Activated effector memory CD4-positive, alpha-beta T cell treated with Interleukin-2 at 50 U/mL for 16 hours (primary cell): ENCODE measurements at regions not wholly inside any gene's neighbourhood (a gene's known extent, or its start where the extent isn't known, plus 50 kb on each side); places are given as distances from the start of the nearest gene placed in this dataset.

Source experiments
- DNase-seq: peaks from one replicate; pipeline ENCODE4 v3.0.0-alpha.2; 2020

DNA sequence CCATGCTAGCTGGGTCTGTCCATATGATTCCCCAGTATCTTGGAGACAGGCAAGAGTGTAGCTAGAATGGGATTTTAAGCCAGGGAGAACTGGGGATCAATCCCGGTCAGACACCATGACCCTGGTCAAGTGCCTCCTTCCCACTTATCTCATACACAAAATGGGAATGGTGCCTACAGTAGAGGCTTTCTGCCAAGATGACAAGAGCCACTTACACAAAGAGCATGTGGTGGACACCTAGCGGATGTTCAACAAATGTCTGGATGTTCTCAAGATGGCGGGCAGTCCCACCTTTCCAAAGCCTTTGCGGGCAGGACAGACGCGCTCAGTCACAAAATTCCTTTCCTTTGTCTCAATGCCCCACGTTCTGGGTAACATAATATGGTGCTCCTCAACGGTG lies 57.3 kb downstream of the MAF start:
- DNase-seq = no peak

DNA sequence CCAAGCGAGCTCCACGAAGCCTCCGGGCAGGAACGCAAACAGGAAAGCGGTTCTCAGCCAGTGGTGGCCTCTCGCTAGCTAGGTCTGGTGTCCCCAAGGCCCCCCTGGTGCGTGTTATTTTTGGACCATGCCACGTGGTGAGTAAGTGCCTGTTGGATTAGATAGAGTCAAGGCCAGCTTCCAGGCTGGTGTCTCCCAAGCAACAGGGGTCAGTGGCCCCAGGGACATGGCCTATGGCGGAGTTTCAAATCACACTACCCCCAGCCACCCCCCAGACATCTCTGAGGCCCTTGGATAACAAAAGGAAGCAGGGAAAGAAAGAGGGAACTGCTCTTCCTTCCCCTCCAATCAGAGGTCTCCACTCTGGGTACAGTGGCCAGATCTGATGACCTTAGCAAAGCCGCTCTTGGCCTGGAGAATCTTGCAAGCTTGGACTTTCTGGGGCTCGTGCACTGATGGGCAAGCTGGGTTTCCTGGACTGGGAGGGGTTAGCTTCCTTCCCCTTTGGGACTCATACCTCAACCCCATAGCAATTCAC lies 58.2 kb downstream of the MAF start:
- DNase-seq = no peak

DNA sequence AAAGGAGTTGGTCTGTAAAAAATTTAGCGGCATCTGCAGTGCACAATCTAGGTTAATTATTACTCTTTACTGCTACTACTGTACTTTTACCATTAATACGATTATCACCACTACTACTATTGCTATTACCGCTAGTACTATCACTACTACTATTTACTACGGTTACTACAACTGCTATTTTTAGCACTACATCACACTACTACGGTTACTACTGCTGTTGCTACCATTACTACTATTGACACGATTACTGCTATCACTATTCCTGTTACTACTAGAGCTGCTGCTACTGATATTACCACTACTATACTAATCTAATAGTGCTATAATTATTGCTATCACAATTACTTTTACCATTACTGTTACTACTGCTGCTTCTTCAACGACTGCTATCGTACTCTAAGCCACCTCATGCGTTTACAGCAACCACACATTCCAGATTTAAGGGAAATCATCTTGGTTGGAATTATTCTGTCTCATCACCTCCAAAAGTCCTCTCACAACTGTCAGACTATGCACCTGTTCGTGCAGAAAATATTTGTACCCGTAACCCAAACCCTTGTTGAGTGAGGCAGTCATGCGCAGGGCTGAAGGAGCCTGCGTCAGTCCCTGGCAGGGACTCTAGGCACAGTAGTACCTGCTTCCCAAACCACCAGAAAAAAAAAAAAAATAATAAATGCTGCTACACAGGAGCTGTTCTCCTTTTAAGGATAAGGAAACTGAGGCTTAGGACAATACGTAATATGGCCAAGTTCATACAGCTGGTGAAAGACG lies 59.5 kb downstream of the MAF start:
- DNase-seq = no peak

GRCh38 chr16:79537584-79537983 lies 63.0 kb downstream of the MAF start:
- DNase-seq = no peak

- no peak for DNase-seq
These were observed 63.6 kb downstream of the MAF start for GRCh38 chr16:79536958-79537357.

DNA sequence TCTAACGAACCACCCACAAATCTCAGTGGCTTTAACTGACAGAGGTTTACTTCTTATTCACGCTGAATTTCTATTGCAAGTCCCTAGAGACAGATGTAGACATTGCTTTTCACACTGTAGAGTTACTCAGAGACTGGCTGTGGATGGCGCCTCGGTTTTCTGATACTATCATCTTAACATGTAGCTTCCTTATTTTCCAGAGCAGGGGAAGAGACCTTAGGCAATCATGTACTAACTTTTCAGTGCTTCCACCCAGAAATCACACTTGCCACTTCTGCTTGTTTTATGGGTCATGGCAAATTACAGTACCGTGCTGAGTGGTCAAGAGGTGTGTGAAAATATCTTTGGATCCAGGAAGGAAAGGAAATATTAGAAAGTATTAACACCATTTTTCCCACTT lies 65.4 kb downstream of the MAF start:
- no peak for DNase-seq

GRCh38 chr16:79534143-79534542 lies 66.4 kb downstream of the MAF start:
- no peak for DNase-seq

- DNase-seq = no peak
These were observed 67.2 kb downstream of the MAF start for GRCh38 chr16:79533292-79533691.

GRCh38 chr16:79532785-79533184 lies 67.8 kb downstream of the MAF start:
- no peak for DNase-seq

DNA sequence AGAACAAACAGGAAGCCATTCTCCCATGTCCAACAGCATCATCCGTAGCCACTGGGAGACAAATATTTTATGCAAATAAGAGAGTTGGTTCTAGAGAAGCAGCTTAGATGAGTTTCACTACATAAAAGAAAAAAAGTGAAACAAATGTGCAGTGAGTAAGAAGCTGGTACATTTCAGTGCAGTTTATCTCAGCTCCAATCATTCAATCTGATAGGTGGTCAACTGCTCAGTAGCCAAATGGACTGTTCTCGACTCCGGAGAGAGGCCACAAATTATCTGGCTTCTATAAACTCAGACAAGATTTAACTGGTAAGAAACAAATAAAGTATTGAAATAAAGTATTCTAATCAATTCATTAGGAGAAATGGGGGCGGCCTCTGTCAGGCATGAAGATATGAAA lies 68.3 kb downstream of the MAF start:
- DNase-seq = no peak

DNA sequence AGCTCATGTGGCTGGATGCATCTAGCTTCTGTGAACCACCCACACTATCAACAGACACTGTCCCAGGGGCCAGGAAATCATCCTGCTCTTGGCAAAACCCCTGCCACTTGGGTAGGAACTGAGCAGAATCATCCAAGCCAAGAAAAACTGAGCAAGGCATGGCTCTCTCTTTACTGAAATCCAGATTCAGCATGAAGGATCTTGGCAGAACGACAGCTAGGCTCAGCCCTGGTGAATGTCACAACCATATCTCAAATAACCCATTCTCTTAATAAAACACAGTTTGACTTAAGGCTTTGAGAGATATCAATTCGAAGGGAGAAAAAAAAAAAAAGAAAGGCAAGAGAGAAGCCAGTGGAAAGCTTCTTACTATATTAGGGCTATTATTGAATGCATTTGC lies 72.2 kb downstream of the MAF start:
- no peak for DNase-seq

DNA sequence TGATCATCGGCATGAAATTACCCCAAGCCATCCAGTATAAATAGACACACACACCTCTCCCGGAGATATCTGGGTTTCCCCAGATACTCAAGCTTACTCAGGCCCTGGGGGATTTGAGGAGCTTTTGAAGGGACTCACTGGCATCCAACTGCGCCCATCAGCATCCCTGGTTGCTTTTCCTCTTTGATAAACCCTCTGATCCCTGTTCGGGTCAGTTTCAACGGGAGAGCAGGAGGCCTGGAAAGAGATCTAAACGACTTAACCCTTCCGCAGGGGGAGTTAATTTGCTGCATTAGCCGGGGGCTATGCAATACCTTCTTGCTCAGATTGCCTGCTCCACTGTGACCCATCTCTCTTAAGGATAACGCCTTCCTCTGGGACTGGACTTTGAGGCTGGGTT lies 76.6 kb downstream of the MAF start:
- no peak for DNase-seq

GRCh38 chr16:79519448-79519847 lies 81.1 kb downstream of the MAF start:
- no peak for DNase-seq

DNA sequence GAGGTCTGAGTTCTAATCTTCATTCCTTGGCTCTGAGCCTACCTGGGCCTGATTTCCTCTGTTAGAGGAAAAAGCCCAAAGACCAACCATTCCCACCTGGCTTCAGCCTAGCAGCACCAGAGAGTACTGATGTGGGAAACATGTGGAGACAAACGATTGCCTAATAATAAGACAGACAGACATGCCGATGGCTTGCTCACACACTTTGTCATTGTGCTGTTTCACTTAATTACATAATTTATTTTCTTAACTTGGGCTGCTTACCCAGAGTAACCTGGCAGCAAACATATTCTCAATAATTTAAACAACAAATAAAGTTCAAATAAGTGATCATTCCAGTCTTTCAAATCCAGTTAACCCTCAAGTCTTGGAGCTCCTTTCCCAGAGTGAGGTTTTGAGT lies 83.4 kb downstream of the MAF start:
- DNase-seq = no peak

GRCh38 chr16:79510879-79511278 lies 89.7 kb downstream of the MAF start:
- no peak for DNase-seq

GRCh38 chr16:79509906-79510305 lies 90.6 kb downstream of the MAF start:
- no peak for DNase-seq

- no peak for DNase-seq
These were observed 91.3 kb downstream of the MAF start for GRCh38 chr16:79509211-79509631.

DNA sequence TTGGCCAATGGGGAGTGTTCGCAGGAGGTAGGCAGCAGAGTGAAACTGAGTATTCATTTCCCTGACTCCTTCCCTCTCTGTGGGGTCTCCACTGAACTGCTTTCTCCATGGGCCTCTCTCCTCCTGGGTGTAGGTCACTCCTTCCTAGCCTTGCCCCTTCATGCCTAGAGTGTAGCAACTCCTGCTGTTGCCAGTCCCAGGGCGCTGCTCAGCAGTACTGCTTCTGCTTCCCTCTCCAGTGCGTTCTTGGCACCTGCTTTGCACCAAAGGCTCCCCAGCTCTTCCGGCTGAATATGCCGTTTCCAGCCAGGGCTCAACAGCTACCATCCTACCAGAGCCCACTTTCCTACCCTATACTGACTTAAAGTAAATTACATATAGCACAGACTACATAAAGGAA lies 92.2 kb downstream of the MAF start:
- DNase-seq = no peak

GRCh38 chr16:79505344-79505743 lies 95.2 kb downstream of the MAF start:
- no peak for DNase-seq

- DNase-seq = no peak
These were observed 97.0 kb downstream of the MAF start for GRCh38 chr16:79503511-79503910.

DNA sequence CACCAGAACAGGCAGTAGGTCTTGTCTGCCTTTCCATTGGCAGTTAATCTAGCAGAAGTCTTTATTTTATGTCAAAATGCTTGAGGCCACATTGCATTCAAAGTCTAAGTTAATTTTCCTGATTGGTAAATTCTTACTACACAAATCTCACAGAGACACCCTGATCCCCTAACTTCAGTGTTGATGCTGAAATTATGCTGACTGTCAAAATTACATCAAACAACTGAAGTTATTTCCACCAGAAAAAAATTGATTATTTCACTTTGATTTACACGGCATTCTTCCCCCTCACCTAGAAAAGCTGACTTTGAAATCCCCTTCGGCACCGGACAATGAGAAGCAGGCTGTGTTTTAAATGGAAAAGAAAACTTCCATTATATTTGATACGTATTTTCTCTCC lies 99.1 kb downstream of the MAF start:
- DNase-seq = no peak

DNA sequence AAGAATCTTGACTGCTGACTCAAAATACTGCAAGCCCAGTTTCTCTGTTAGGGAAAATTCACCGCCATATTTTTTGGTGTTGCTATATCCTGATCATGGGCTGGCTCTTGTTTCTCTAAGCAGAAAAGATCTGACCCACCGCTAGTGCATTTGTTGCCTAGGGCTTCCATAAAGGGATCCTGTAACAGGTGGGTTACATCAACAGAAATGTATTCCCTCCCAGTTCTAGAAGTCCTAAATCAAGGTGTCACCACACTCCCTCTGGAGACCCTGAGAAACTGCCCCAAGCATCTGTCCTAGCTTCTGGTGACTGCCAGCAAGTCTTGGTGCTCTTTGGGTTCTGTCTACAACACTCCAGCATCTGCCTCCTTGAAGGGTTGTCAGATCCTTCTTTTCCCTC lies 99.7 kb downstream of the MAF start:
- no peak for DNase-seq

- no peak for DNase-seq
These were observed 100.3 kb downstream of the MAF start for GRCh38 chr16:79500286-79500685.

GRCh38 chr16:79498928-79499327 lies 101.6 kb downstream of the MAF start:
- DNase-seq = no peak
